ENCODE measurements at regions not wholly inside any gene's neighbourhood (a gene's known extent, or its start where the extent isn't known, plus 50 kb on each side); places are given as distances from the start of the nearest gene placed in this dataset.
A peak's percentile ranks its signal among the peaks of the same experiment; 100 is the strongest.
"Not testable (repeated sequence)": the region's sequence is repeated elsewhere in the genome, so short reads cannot be mapped to it uniquely, and the experiment has no call there.

DNA sequence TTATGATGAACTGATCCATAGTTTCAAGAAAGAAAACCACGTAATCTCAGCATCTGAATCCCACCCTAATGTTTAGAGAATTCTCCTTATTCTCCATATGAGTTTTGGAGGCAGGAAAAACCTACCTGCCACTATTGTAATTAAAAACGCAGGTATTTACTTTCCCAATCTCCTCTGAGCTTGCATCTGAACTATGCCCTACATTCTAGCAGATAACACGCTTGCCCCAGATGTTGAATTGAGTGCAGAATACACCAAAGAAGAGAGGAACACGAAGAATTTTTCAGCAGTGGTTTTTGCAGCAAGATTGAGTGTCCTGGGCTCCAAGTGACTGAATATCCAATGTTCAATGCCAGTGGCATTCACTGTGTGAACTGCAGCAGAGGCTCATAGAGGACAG lies 182.4 kb downstream of the COX18 start:
- no peak for TF ChIP-seq HMGA2 (CRISPR knock-in tag; IDR thresholded peaks at IDR 0.05)
- Mint-ChIP-seq H3K36me3 (peaks cover 16% of the 10 kb centered on the region), H3K9me3 (peaks cover 30% of the 10 kb centered on the region), H3K4me1 (peaks cover 22% of the 10 kb centered on the region), H3K4me3 (peak overlapping the region; percentile 40), H3K27ac (peak overlapping the region; percentile 67), H3K27me3 (ENCODE audit: low read depth) (peaks cover 4% of the 10 kb centered on the region; the same call in 1 of the 2 replicates)
- ChIA-PET POLR2A (interaction anchor here (0.6 kb wide), 1 partner anchor 163 kb away, joined by 6 read pairs; no protein-coding TSS in a partner anchor), CTCF (interaction anchor here (1.1 kb wide), 1 partner anchor 9 kb away, joined by 3 read pairs; no protein-coding TSS in a partner anchor)
- DNase-seq (ENCODE audit: low spot score) (no peak), ATAC-seq (peak; percentile 75)

DNA sequence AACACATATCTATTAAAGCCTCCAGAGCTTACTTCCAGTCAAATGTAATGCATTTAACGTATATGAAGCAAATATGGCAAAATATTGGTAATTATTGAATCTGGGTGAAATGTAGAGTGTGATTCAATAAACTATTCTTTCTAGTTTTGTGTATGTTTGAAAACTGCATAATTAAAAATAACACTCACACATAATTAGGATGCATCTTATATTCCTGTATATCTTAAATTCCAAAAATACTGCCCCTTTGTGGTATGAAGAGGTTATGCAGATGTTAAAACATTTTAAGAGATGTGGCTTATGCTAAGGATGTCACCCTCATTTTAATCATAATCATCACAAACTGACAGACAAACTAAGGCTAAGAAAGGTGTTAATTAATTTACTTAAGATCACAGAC lies 182.9 kb downstream of the COX18 start:
- H3K27ac Mint-ChIP-seq: no peak overlapping the region
- peaks cover 20% of the 10 kb centered on the region for H3K36me3 Mint-ChIP-seq
- DNase-seq (ENCODE audit: low spot score) (no peak), ATAC-seq (peak; percentile 60)
- peaks cover 36% of the 10 kb centered on the region for H3K9me3 Mint-ChIP-seq
- CTCF ChIA-PET: no interaction called here
- H3K4me1 Mint-ChIP-seq: peaks cover 18% of the 10 kb centered on the region
- H3K4me3 Mint-ChIP-seq: no peak overlapping the region
- peaks cover 4% of the 10 kb centered on the region; the same call in 1 of the 2 replicates for H3K27me3 Mint-ChIP-seq (ENCODE audit: low read depth)
- POLR2A ChIA-PET: no interaction called here
- TF ChIP-seq, protein P1, sequence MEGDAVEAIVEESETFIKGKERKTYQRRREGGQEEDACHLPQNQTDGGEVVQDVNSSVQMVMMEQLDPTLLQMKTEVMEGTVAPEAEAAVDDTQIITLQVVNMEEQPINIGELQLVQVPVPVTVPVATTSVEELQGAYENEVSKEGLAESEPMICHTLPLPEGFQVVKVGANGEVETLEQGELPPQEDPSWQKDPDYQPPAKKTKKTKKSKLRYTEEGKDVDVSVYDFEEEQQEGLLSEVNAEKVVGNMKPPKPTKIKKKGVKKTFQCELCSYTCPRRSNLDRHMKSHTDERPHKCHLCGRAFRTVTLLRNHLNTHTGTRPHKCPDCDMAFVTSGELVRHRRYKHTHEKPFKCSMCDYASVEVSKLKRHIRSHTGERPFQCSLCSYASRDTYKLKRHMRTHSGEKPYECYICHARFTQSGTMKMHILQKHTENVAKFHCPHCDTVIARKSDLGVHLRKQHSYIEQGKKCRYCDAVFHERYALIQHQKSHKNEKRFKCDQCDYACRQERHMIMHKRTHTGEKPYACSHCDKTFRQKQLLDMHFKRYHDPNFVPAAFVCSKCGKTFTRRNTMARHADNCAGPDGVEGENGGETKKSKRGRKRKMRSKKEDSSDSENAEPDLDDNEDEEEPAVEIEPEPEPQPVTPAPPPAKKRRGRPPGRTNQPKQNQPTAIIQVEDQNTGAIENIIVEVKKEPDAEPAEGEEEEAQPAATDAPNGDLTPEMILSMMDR (IDR thresholded peaks at IDR 0.05): peak; percentile 18; the same call in 1 of the 2 replicates
- TF ChIP-seq FOXP1 (CRISPR knock-in tag; IDR thresholded peaks at IDR 0.05; ENCODE audit: borderline replicate concordance): no peak
- TF ChIP-seq, protein P2, sequence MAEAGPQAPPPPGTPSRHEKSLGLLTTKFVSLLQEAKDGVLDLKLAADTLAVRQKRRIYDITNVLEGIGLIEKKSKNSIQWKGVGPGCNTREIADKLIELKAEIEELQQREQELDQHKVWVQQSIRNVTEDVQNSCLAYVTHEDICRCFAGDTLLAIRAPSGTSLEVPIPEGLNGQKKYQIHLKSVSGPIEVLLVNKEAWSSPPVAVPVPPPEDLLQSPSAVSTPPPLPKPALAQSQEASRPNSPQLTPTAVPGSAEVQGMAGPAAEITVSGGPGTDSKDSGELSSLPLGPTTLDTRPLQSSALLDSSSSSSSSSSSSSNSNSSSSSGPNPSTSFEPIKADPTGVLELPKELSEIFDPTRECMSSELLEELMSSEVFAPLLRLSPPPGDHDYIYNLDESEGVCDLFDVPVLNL (CRISPR knock-in tag; IDR thresholded peaks at IDR 0.05; ENCODE audit: borderline replicate concordance, low read depth): no peak

DNA sequence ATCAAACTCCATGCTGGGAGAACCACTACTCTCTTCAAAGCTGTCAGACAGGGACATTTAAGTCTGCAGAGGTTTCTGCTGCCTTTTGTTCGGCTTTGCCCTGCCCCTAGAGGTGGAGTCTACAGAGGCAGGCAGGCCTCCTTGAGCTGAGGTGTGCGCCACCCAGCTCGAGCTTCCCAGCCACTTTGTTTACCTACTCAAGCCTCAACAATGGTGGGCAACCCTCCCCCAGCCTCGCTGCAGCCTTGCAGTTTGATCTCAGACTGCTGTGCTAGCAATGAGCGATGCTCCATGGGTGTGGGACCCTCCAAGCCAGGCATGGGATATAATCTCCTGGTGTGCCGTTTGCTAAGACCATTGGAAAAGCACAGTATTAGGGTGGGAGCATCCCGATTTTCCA lies 185.3 kb downstream of the COX18 start:
- Mint-ChIP-seq H3K36me3 (peaks cover 30% of the 10 kb centered on the region), H3K9me3 (peaks cover 49% of the 10 kb centered on the region), H3K4me1 (peaks cover 18% of the 10 kb centered on the region)
- H3K4me3 Mint-ChIP-seq; DNase-seq (ENCODE audit: low spot score); ATAC-seq; POLR2A ChIA-PET; H3K27ac Mint-ChIP-seq; H3K27me3 Mint-ChIP-seq (ENCODE audit: low read depth); CTCF ChIA-PET: not testable (repeated sequence)

DNA sequence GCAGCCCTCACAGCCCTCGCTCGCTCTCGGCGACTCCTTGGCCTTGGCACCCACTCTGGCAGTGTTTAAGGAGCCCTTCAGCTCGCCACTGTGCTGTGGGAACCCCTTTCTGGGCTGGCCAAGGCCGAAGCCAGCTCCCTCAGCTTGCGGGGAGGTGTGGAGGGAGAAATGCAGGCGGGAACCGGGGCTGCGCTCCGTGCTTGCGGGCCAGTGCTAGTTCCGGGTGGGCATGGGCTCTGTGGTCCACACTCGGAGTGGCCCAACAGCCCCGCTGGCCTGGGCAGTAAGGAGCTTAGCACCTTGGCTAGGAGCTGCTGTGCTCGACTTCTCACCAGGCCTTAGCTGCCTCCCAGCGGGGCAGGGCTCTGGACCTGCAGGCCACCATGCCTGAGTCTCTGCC lies 192.6 kb downstream of the COX18 start:
- Mint-ChIP-seq H3K36me3 (peaks cover 14% of the 10 kb centered on the region), H3K4me3 (no peak overlapping the region), H3K9me3 (peaks cover 30% of the 10 kb centered on the region), H3K4me1 (peaks cover 5% of the 10 kb centered on the region), H3K27ac (no peak overlapping the region), H3K27me3 (ENCODE audit: low read depth) (peaks cover 46% of the 10 kb centered on the region)
- DNase-seq (ENCODE audit: low spot score) (no peak), ATAC-seq (no peak)
- POLR2A ChIA-PET: no interaction called here
- CTCF ChIA-PET: no interaction called here
- no peak for TF ChIP-seq ZNF232 (CRISPR knock-in tag; IDR thresholded peaks at IDR 0.05)
- TF ChIP-seq, protein P3, sequence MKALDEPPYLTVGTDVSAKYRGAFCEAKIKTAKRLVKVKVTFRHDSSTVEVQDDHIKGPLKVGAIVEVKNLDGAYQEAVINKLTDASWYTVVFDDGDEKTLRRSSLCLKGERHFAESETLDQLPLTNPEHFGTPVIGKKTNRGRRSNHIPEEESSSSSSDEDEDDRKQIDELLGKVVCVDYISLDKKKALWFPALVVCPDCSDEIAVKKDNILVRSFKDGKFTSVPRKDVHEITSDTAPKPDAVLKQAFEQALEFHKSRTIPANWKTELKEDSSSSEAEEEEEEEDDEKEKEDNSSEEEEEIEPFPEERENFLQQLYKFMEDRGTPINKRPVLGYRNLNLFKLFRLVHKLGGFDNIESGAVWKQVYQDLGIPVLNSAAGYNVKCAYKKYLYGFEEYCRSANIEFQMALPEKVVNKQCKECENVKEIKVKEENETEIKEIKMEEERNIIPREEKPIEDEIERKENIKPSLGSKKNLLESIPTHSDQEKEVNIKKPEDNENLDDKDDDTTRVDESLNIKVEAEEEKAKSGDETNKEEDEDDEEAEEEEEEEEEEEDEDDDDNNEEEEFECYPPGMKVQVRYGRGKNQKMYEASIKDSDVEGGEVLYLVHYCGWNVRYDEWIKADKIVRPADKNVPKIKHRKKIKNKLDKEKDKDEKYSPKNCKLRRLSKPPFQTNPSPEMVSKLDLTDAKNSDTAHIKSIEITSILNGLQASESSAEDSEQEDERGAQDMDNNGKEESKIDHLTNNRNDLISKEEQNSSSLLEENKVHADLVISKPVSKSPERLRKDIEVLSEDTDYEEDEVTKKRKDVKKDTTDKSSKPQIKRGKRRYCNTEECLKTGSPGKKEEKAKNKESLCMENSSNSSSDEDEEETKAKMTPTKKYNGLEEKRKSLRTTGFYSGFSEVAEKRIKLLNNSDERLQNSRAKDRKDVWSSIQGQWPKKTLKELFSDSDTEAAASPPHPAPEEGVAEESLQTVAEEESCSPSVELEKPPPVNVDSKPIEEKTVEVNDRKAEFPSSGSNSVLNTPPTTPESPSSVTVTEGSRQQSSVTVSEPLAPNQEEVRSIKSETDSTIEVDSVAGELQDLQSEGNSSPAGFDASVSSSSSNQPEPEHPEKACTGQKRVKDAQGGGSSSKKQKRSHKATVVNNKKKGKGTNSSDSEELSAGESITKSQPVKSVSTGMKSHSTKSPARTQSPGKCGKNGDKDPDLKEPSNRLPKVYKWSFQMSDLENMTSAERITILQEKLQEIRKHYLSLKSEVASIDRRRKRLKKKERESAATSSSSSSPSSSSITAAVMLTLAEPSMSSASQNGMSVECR (CRISPR knock-in tag; IDR thresholded peaks at IDR 0.05; ENCODE audit: borderline replicate concordance): no peak
- TF ChIP-seq, protein P4, sequence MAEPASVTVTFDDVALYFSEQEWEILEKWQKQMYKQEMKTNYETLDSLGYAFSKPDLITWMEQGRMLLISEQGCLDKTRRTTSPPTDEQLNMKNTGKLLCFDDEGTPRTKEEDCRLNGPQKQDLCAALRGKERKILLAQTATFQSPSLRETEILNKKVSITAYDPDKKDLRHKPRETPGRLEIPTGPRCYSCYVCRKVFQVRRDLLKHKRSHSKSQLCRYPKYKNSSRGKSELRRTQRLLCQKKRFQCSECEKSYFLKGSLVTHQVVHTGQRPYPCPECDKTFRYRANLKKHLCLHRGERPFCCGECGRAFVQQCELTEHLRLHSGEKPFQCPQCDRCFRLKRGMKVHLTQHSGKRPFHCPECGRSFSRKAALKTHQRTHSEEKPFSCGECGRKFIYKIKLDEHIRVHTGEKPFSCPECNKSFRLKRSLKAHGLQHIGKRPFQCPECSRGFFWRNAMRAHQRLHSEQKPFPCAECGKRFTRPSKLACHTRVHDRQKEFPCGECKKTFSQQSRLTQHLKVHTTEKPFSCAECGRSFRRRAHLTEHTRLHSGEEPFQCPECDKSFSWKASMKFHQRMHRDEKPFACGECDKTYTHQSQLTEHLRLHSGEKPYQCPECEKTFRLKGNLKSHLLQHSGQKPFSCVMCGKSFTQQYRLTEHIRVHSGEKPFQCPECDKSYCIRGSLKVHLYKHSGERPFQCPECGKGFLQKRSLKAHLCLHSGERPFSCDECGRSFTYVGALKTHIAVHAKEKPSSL (CRISPR knock-in tag; conservative IDR thresholded peaks at IDR 0.05): no peak
- TF ChIP-seq CBFB (CRISPR knock-in tag; IDR thresholded peaks at IDR 0.05; ENCODE audit: low read depth): no peak
- TF ChIP-seq, protein P5, sequence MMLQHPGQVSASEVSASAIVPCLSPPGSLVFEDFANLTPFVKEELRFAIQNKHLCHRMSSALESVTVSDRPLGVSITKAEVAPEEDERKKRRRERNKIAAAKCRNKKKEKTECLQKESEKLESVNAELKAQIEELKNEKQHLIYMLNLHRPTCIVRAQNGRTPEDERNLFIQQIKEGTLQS (CRISPR knock-in tag; conservative IDR thresholded peaks at IDR 0.05): no peak
- TF ChIP-seq NFYB (CRISPR knock-in tag; conservative IDR thresholded peaks at IDR 0.05; ENCODE audit: low read depth): no peak
- TF ChIP-seq, protein P6, sequence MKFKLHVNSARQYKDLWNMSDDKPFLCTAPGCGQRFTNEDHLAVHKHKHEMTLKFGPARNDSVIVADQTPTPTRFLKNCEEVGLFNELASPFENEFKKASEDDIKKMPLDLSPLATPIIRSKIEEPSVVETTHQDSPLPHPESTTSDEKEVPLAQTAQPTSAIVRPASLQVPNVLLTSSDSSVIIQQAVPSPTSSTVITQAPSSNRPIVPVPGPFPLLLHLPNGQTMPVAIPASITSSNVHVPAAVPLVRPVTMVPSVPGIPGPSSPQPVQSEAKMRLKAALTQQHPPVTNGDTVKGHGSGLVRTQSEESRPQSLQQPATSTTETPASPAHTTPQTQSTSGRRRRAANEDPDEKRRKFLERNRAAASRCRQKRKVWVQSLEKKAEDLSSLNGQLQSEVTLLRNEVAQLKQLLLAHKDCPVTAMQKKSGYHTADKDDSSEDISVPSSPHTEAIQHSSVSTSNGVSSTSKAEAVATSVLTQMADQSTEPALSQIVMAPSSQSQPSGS (CRISPR knock-in tag; IDR thresholded peaks at IDR 0.05; ENCODE audit: borderline replicate concordance, low read depth): no peak
- TF ChIP-seq, protein P7, sequence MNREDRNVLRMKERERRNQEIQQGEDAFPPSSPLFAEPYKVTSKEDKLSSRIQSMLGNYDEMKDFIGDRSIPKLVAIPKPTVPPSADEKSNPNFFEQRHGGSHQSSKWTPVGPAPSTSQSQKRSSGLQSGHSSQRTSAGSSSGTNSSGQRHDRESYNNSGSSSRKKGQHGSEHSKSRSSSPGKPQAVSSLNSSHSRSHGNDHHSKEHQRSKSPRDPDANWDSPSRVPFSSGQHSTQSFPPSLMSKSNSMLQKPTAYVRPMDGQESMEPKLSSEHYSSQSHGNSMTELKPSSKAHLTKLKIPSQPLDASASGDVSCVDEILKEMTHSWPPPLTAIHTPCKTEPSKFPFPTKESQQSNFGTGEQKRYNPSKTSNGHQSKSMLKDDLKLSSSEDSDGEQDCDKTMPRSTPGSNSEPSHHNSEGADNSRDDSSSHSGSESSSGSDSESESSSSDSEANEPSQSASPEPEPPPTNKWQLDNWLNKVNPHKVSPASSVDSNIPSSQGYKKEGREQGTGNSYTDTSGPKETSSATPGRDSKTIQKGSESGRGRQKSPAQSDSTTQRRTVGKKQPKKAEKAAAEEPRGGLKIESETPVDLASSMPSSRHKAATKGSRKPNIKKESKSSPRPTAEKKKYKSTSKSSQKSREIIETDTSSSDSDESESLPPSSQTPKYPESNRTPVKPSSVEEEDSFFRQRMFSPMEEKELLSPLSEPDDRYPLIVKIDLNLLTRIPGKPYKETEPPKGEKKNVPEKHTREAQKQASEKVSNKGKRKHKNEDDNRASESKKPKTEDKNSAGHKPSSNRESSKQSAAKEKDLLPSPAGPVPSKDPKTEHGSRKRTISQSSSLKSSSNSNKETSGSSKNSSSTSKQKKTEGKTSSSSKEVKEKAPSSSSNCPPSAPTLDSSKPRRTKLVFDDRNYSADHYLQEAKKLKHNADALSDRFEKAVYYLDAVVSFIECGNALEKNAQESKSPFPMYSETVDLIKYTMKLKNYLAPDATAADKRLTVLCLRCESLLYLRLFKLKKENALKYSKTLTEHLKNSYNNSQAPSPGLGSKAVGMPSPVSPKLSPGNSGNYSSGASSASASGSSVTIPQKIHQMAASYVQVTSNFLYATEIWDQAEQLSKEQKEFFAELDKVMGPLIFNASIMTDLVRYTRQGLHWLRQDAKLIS (CRISPR knock-in tag; IDR thresholded peaks at IDR 0.05; ENCODE audit: borderline replicate concordance): no peak

All from WTC11 (cell line).